ENCODE measurements at regions not wholly inside any gene's neighbourhood (a gene's known extent, or its start where the extent isn't known, plus 50 kb on each side); places are given as distances from the start of the nearest gene placed in this dataset.

- DNase-seq (ENCODE audit: low spot score): no peak
Observed at GRCh38 chr4:67229148-67229547, 316.2 kb downstream of the CENPC start.

GRCh38 chr4:67220861-67221260, 324.4 kb downstream of the CENPC start:
- no peak for DNase-seq (ENCODE audit: low spot score)

GRCh38 chr4:67218883-67219282, 326.4 kb downstream of the CENPC start:
- DNase-seq (ENCODE audit: low spot score): no peak

DNA sequence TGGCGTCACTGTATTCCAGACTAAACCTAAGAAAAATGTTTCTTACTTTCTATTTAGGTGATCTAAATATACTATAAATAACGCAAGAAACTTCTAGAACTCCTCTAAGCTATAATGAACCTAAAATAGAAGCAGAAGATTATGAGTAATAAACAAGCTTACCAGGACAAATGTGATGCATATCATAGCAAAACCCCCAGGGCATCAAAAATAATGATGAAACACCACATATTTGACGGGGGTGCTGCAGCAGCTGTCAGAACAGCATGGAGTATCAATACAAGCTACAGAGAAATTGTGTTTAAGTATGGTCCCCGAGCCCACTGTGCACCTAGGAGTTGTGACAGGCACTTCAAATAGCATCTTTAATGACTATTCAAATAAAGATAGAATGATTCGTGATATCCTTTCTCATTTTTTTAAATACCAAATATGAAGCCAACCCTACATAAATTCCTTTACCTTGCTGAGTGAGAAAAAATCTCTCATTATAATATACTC, 337.3 kb downstream of the CENPC start:
- no peak for DNase-seq (ENCODE audit: low spot score)

GRCh38 chr4:67204441-67204840, 340.9 kb downstream of the CENPC start:
- no peak for DNase-seq (ENCODE audit: low spot score)

GRCh38 chr4:67201334-67201733, 344.0 kb downstream of the CENPC start:
- no peak for DNase-seq (ENCODE audit: low spot score)

- no peak for DNase-seq (ENCODE audit: low spot score)
Observed at GRCh38 chr4:67198727-67199126, 346.6 kb downstream of the CENPC start.

- no peak for DNase-seq (ENCODE audit: low spot score)
Observed at GRCh38 chr4:67167849-67168248, 377.5 kb downstream of the CENPC start.

GRCh38 chr4:67162690-67163089, 382.6 kb downstream of the CENPC start:
- DNase-seq (ENCODE audit: low spot score): no peak

GRCh38 chr4:67161311-67161710, 384.0 kb downstream of the CENPC start:
- DNase-seq (ENCODE audit: low spot score): no peak

DNA sequence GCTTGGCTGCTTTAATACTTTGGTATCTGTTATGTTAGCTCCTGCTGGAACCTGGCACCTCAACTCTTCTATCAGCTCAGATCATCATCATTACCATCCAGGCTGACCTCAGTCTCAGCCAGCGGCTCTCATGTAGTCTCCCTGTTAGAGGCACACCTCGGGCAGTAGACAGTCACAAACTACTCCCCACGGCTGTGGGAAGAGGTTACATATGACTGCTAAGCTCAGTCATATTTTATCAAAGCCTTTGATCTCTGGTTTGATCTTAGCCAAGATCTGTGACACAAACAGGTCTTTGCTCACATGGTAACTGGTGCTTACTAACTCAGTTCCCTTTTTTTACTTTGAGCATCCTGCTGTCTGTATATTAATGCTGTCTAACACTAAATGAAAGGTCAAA, 384.9 kb downstream of the CENPC start:
- no peak for DNase-seq (ENCODE audit: low spot score)

- no peak for DNase-seq (ENCODE audit: low spot score)
Observed at GRCh38 chr4:67158666-67159065, 386.6 kb downstream of the CENPC start.

DNA sequence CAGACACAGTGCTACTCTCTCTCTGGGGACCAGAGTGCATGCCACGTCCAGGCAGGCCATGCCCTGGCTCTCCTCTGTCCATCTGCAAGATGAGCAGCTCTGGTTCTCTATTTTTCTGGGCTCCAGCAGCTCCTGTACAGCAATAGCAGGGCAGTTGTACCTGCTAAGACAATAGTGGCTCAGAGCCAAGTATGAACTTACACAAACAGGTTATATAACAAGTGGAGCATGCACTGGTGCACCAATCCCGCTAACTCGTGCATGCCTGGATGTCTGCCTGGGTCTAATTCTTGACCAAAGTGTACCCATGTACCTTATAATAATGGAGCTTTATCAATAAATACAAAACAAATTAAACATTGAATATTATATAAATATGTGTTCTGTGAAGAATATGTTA, 392.3 kb downstream of the CENPC start:
- DNase-seq (ENCODE audit: low spot score): no peak

DNA sequence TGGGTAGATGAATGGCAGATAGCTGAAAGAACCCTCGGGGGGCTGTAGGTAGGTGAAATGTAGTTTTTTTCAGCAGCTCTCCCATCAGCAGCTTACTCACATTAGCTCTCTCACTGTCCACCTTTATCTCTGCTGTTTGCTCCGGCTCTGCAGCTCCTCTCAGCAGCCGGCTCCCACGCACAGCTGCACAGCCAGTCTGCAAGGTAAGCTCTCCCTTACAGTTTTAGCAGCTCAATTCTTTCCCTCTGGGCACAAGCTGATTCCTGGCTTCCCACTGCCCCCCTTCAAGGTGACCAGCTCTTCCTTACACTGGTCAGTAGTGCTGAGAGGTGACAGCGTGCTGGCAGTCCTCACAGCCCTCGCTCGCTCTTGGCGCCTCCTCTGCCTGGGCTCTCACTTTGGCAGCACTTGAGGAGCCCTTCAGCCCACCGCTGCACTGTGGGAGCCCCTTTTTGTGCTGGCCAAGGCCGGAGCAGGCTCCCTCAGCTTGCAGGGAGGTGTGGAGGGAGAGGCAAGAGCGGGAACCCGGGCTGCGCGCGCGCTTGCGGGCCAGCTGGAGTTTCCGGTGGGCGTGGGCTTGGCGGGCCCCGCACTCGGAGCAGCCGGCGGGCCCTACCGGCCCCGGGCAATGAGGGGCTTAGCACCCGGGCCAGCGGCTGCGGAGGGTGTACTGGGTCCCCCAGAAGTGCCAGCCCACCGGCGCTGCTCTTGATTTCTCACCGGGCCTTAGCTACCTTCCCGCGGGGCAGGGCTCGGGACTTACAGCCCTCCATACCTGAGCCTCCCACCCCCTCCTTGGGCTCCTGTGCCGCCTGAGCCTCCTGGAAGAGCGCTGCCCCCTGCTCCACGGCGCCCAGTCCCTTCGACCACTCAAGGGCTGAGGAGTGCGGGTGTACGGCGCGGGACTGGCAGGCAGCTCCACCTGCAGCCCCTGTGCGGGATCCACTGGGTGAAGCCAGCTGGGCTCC, 393.6 kb downstream of the CENPC start:
- no peak for DNase-seq (ENCODE audit: low spot score)

DNA sequence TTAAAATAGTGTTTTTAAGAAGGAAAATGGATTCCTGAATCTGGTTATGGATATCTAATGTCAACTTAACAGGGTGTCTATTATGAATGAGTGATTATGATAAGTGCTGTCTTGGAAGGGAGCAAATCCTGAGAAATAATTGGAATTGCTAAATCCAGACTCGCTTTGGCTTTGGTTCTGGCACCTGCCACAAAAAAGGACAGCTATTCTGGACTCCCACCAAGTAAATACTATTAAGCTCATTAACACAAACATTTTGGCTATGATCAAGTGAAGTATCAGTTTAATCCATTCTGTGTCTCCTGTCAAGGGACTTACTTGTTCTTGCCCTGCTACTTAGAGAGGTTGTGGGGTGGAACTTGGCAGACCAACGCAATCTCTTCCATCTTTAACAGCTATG, 403.7 kb downstream of the CENPC start:
- DNase-seq (ENCODE audit: low spot score): no peak

- no peak for DNase-seq (ENCODE audit: low spot score)
Observed at GRCh38 chr4:67134616-67135015, 410.7 kb downstream of the CENPC start.

DNA sequence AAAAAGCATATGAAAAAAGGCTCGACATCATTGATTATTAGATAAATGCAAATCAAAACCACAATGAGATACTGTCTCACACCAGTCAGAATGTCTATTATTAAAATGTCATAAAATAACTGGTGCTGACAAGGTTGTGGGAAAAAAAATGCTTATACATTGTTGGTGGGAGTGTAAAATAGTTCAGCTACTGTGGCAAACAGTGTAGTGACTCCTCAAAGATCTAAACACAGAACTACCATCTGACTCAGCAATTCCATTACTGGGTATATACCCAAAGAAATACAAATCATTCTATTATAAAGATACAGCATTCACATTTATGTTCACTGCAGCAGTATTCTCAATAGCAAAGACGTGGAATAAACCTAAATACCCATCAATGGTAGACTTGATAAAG, 412.1 kb downstream of the CENPC start:
- no peak for DNase-seq (ENCODE audit: low spot score)

DNA sequence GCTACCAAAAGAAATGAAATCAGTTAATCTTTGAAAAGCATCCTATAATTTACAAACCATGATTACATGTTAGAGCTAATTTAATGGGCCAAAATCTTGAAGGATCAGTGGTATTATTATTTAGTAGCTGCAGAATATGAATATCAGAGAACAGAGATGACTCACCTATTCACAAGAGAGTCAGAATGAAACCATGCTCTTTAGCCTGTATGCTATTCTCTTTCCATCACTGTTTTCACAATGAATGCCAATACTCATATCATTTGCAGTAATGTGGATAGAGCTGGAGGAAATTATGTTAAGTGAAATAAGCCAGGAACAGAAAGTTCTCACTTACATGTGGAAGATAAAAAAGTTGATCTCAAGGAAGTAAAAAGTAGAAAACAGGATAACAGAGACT, 414.1 kb downstream of the CENPC start:
- DNase-seq (ENCODE audit: low spot score): no peak

DNA sequence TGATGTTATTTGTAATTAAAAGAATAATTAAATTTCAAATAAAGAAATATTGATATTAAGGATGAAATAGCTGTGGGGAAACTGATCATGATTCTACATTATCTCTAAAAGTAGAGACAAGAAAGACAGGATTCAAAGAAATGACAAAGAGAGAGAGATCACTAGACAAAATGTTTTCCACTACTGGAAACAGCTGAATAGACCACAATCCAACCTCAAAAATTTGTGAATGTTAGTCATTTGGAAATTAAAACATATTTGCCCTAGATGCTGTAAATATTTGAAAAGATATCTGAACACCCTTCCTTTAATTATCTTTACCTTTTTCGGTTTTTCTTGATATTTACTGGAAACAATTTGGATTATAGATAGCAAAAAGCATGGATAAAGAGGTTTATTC, 414.9 kb downstream of the CENPC start:
- DNase-seq (ENCODE audit: low spot score): no peak

DNA sequence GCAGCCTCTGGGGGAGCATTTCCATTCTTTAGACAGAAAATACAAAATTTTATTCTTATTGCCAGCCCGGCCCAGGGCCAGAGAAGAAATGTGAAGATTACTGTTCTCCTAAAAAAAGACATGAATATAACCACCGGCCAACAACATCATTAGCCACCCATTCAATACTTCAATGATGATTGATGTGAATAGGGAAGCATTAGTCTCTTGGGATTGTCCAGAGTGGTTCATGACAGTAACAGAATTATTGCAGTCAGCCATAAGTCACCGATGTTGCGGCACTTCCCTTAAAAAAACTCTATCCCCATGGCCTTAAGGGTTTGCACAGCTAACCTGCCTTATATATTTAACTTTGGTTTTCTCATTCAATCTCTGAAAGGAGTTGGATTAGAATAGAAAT, 418.7 kb downstream of the CENPC start:
- DNase-seq (ENCODE audit: low spot score): no peak

DNA sequence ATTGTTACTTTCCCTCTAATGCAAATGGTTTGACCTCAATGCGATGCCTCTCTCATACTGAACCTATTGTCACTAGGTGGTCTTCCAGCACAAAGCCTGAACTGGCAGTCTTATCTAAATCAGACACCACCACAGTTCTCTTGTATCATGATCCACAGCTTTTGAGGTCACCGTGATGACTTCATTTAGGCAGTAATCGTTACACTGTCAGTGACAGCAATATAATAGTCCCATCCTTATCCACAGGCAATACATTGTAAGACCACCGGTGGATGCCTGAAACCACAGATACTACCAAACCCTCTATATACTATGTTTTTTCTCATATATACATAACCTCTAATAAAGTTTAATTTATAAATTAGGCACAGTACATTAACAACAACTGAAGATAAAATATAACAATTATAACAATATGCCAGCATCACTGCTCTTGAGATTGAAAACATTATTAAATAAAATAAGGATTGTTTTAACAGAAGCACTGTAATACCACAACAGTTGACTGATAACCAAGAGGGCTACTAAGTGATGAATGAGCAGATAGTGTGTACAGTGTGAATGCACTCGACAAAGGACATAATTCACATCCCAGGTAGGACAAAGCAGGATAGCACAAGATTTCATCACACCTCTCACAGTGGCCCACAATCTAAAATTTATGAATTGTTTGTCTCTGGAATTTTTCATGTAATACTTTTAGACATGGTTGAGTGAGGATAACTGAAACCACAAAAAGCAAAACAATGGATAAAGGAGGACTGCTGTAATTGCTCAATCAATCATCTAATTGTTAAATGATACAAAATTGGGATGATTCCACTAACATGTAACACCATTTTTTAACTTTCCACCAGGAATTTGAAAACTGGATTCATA, 419.4 kb downstream of the CENPC start:
- DNase-seq (ENCODE audit: low spot score): no peak

DNA sequence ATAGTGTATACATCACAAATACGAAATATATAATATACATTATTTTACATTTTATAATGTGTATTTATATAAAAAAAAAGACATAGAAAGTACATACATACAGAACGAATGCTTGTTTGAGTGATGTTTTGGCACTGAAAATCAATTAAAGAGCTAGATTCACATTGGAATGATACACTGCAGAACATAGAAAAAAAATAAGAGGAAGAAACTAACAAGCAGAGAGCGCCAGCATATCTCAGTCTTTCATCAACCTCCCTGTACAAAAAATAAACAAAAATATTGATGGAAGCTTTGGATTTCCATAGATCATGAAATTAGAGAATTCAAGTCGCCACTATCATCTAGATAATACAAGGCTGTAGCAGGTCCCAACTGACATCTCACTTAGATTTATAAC, 420.6 kb downstream of the CENPC start:
- no peak for DNase-seq (ENCODE audit: low spot score)

GRCh38 chr4:67122029-67122428, 423.3 kb downstream of the CENPC start:
- DNase-seq (ENCODE audit: low spot score): no peak

Data from AG20443 (cell line).